MCF 10A (cell line): ENCODE measurements at regions not wholly inside any gene's neighbourhood (a gene's known extent, or its start where the extent isn't known, plus 50 kb on each side); places are given as distances from the start of the nearest gene placed in this dataset.

Source experiments
- BruUV-seq: library from RNA; stranded (reverse); fragments of 400-500 nt; replicated peaks from 2 replicates; lab custom pipeline; 2021; lab: Mats Ljungman, UMichigan
- CTCF ChIA-PET: fragments of 300-600 bp; sonication (Branson Sonifier 250); formaldehyde crosslinking; extraction: SDS; loops from one replicate; lab custom pipeline; 2021; ENCODE audit warnings: antibody characterized with exemption, inconsistent platforms; lab: Yijun Ruan, JAX
- POLR2A ChIA-PET: fragments of 300-600, 350-650 bp; sonication (Branson Sonifier 250); formaldehyde crosslinking; extraction: SDS; loops from one replicate; lab custom pipeline; 2020; ENCODE audit warnings: antibody characterized with exemption, inconsistent platforms; lab: Yijun Ruan, JAX
- DNase-seq: peaks from one replicate; pipeline ENCODE4 v3.0.0-alpha.2; 2018; ENCODE audit not compliant: unreplicated experiment
- H3K27ac Mint-ChIP-seq: one replicate; pipeline ENCODE4 v1.8.0; 2022; ENCODE audit warnings: mild to moderate bottlenecking, low read depth, mixed read lengths; ENCODE audit not compliant: unreplicated experiment
- H3K27me3 Mint-ChIP-seq: one replicate; pipeline ENCODE4 v1.8.0; 2022; ENCODE audit warnings: mixed read lengths; ENCODE audit not compliant: insufficient read depth, unreplicated experiment
- H3K36me3 Mint-ChIP-seq: one replicate; pipeline ENCODE4 v1.8.0; 2022; ENCODE audit warnings: mild to moderate bottlenecking, moderate library complexity, mixed read lengths; ENCODE audit not compliant: insufficient read depth, unreplicated experiment
- H3K4me1 Mint-ChIP-seq: one replicate; pipeline ENCODE4 v1.8.0; 2022; ENCODE audit warnings: mixed read lengths; ENCODE audit not compliant: insufficient read depth, unreplicated experiment
- H3K4me3 Mint-ChIP-seq: one replicate; pipeline ENCODE4 v1.8.0; 2022; ENCODE audit warnings: mild to moderate bottlenecking, moderate library complexity, mixed read lengths; ENCODE audit not compliant: unreplicated experiment
- H3K9me3 Mint-ChIP-seq: one replicate; pipeline ENCODE4 v1.8.0; 2022; ENCODE audit warnings: mixed read lengths; ENCODE audit not compliant: unreplicated experiment
- CTCF ChIP-seq: fragments of 200-600 bp; IDR thresholded peaks from one replicate; pipeline ENCODE4 v1.8.0; 2022; ENCODE audit warnings: antibody characterized with exemption, mild to moderate bottlenecking; ENCODE audit not compliant: unreplicated experiment
- intact Hi-C: fragments of 100-400 bp; cut with micrococcal nuclease; formaldehyde crosslinking; loops from 2 replicates; pipeline ENCODE4 v1.14.1; 2022

- no peak for DNase-seq
- no TSS peak for BruUV-seq
- Mint-ChIP-seq H3K27ac (no peak overlapping the region), H3K27me3 (peaks cover under 1% of the 10 kb centered on the region), H3K4me1 (no peaks in the 10 kb centered on the region), H3K36me3 (no peaks in the 10 kb centered on the region), H3K4me3 (no peak overlapping the region), H3K9me3 (no peaks in the 10 kb centered on the region)
- TF ChIP-seq CTCF, result no peak
- ChIA-PET POLR2A (no interaction called here), CTCF (no interaction called here)
- intact Hi-C loops, result no loop called here
Measured at GRCh38 chrX:40148385-40149285, 50.9 kb upstream of the BCOR start.

- H3K4me3 Mint-ChIP-seq, result no peak overlapping the region
- peaks cover 7% of the 10 kb centered on the region for H3K27me3 Mint-ChIP-seq
- DNase-seq, result no peak
- POLR2A ChIA-PET, result no interaction called here
- H3K9me3 Mint-ChIP-seq, result no peaks in the 10 kb centered on the region
- H3K27ac Mint-ChIP-seq, result no peak overlapping the region
- no peaks in the 10 kb centered on the region for H3K36me3 Mint-ChIP-seq
- intact Hi-C loops, result no loop called here
- no peaks in the 10 kb centered on the region for H3K4me1 Mint-ChIP-seq
- BruUV-seq, result no TSS peak
- no peak for TF ChIP-seq CTCF
- CTCF ChIA-PET, result no interaction called here
Measured at GRCh38 chrX:40147971-40148370, 50.2 kb upstream of the BCOR start.
